ENCODE measurements at regions not wholly inside any gene's neighbourhood (a gene's known extent, or its start where the extent isn't known, plus 50 kb on each side); places are given as distances from the start of the nearest gene placed in this dataset.

- TF ChIP-seq CTCF (conservative IDR thresholded peaks at IDR 0.05; ENCODE audit: low read depth, low read length) (no peak), EZH2 (IDR thresholded peaks at IDR 0.05; ENCODE audit: borderline replicate concordance, low read depth, low read length, poor library complexity, severe bottlenecking) (no peak)
Observed at GRCh38 chr2:42921721-42922120, 129.3 kb upstream of the HAAO start.
